A172 (cell line): ENCODE measurements at regions not wholly inside any gene's neighbourhood (a gene's known extent, or its start where the extent isn't known, plus 50 kb on each side); places are given as distances from the start of the nearest gene placed in this dataset.

ENCODE experiments used
- DNase-seq: peaks from one replicate; pipeline ENCODE4 v3.0.0-alpha.2; 2015; ENCODE audit warnings: low spot score

- no peak for DNase-seq
These were observed 208.7 kb downstream of the MED10 start for GRCh38 chr5:6169660-6170059.

- no peak for DNase-seq
These were observed 211.5 kb downstream of the MED10 start for GRCh38 chr5:6166698-6167394.

- DNase-seq: no peak
These were observed 214.4 kb downstream of the MED10 start for GRCh38 chr5:6163913-6164312.

- DNase-seq: no peak
These were observed 216.2 kb downstream of the MED10 start for GRCh38 chr5:6162175-6162574.

- DNase-seq: no peak
These were observed 217.1 kb downstream of the MED10 start for GRCh38 chr5:6161257-6161656.

GRCh38 chr5:6159832-6160430 is 218.4 kb downstream of the MED10 start:
- no peak for DNase-seq

GRCh38 chr5:6158974-6159831 is 219.1 kb downstream of the MED10 start:
- DNase-seq: peak; percentile 8

- no peak for DNase-seq
These were observed 224.1 kb downstream of the MED10 start for GRCh38 chr5:6154216-6154615.

GRCh38 chr5:6146271-6146670 is 232.1 kb downstream of the MED10 start:
- DNase-seq: no peak

- no peak for DNase-seq
These were observed 232.6 kb downstream of the MED10 start for GRCh38 chr5:6145616-6146237.

- DNase-seq: no peak
These were observed 234.8 kb downstream of the MED10 start for GRCh38 chr5:6143523-6143922.

- DNase-seq: no peak
These were observed 236.0 kb downstream of the MED10 start for GRCh38 chr5:6142353-6142752.

- no peak for DNase-seq
These were observed 238.1 kb downstream of the MED10 start for GRCh38 chr5:6140219-6140618.

- no peak for DNase-seq
These were observed 242.4 kb downstream of the MED10 start for GRCh38 chr5:6135977-6136376.

GRCh38 chr5:6134281-6134680 is 244.1 kb downstream of the MED10 start:
- DNase-seq: no peak

- no peak for DNase-seq
These were observed 252.6 kb downstream of the MED10 start for GRCh38 chr5:6125781-6126180.

- DNase-seq: no peak
These were observed 259.7 kb downstream of the MED10 start for GRCh38 chr5:6118691-6119090.

GRCh38 chr5:6117212-6117611 is 261.1 kb downstream of the MED10 start:
- DNase-seq: no peak

GRCh38 chr5:6115852-6116251 is 262.5 kb downstream of the MED10 start:
- no peak for DNase-seq

- DNase-seq: no peak
These were observed 265.8 kb downstream of the MED10 start for GRCh38 chr5:6112538-6112937.

- DNase-seq: no peak
These were observed 266.2 kb downstream of the MED10 start for GRCh38 chr5:6112125-6112524.

- no peak for DNase-seq
These were observed 267.2 kb downstream of the MED10 start for GRCh38 chr5:6111131-6111530.
